NCI-H446 treated with DMSO at 0.1 percent for 48 hours (cell line): ENCODE measurements at regions not wholly inside any gene's neighbourhood (a gene's known extent, or its start where the extent isn't known, plus 50 kb on each side); places are given as distances from the start of the nearest gene placed in this dataset.
A peak's percentile ranks its signal among the peaks of the same experiment; 100 is the strongest.
"Not testable (repeated sequence)": the region's sequence is repeated elsewhere in the genome, so short reads cannot be mapped to it uniquely, and the experiment has no call there.

ENCODE experiments used
- DNase-seq: peaks from one replicate; lab custom pipeline; 2025; lab: John Stamatoyannopoulos, UW

- no peak for DNase-seq
Measured at GRCh38 chr14:61167642-61168041, 113.5 kb downstream of the TMEM30B start.

- no peak for DNase-seq
Measured at GRCh38 chr14:61160798-61161197, 120.3 kb downstream of the TMEM30B start.

- DNase-seq = no peak
Measured at GRCh38 chr14:61154641-61155040, 126.5 kb downstream of the TMEM30B start.

GRCh38 chr14:61153914-61154545 is 127.1 kb downstream of the TMEM30B start:
- no peak for DNase-seq

- no peak for DNase-seq
Measured at GRCh38 chr14:61153431-61153830, 127.7 kb downstream of the TMEM30B start.

- no peak for DNase-seq
Measured at GRCh38 chr14:61152851-61153364, 128.2 kb downstream of the TMEM30B start.

- DNase-seq = no peak
Measured at GRCh38 chr14:61151251-61151650, 129.9 kb downstream of the TMEM30B start.

- no peak for DNase-seq
Measured at GRCh38 chr14:61150851-61151250, 130.3 kb downstream of the TMEM30B start.

- no peak for DNase-seq
Measured at GRCh38 chr14:61149896-61150295, 131.2 kb downstream of the TMEM30B start.

GRCh38 chr14:61148742-61149350 is 132.3 kb downstream of the TMEM30B start:
- no peak for DNase-seq

GRCh38 chr14:61147831-61148549 is 133.1 kb downstream of the TMEM30B start:
- no peak for DNase-seq

GRCh38 chr14:61147381-61147821 is 133.7 kb downstream of the TMEM30B start:
- no peak for DNase-seq

GRCh38 chr14:61146899-61147298 is 134.2 kb downstream of the TMEM30B start:
- no peak for DNase-seq

GRCh38 chr14:61145903-61146481 is 135.1 kb downstream of the TMEM30B start:
- DNase-seq = peak; percentile 53

GRCh38 chr14:61145034-61145902 is 135.9 kb downstream of the TMEM30B start:
- peak; percentile 59 for DNase-seq

- DNase-seq = not testable (repeated sequence)
Measured at GRCh38 chr14:61144117-61145033, 136.8 kb downstream of the TMEM30B start.

- DNase-seq = no peak
Measured at GRCh38 chr14:61140872-61141271, 140.3 kb downstream of the TMEM30B start.

GRCh38 chr14:61140271-61140670 is 140.9 kb downstream of the TMEM30B start:
- no peak for DNase-seq

- DNase-seq = no peak
Measured at GRCh38 chr14:61139006-61139599, 142.0 kb downstream of the TMEM30B start.

- DNase-seq = no peak
Measured at GRCh38 chr14:61132894-61133293, 148.2 kb downstream of the TMEM30B start.
